ENCODE measurements at regions not wholly inside any gene's neighbourhood (a gene's known extent, or its start where the extent isn't known, plus 50 kb on each side); places are given as distances from the start of the nearest gene placed in this dataset.

GRCh38 chr14:104253223-104253822 is 114.9 kb downstream of the KIF26A start:
- Histone ChIP-seq H3K14ac (ENCODE audit: low read length) (no peak overlapping the region), H3K4ac (ENCODE audit: low read depth, low read length) (no peak overlapping the region), H3K23ac (ENCODE audit: low read length) (no peak overlapping the region), H3K36me3 (ENCODE audit: control insufficient read depth in 1 of 2, insufficient read depth in 2 of 2, low read length in 2 of 2) (no peaks in the 10 kb centered on the region), H2AK5ac (ENCODE audit: low read length) (no peak overlapping the region), H3K4me2 (ENCODE audit: low read length) (no peak overlapping the region), H4K12ac (ENCODE audit: low read depth, low read length) (no peak overlapping the region), H3K9me3 (ENCODE audit: insufficient read depth, low read depth, low read length) (no peaks in the 10 kb centered on the region), H4K8ac (ENCODE audit: low read depth, low read length) (no peak overlapping the region), H2AFZ (ENCODE audit: insufficient read depth, low read length, poor library complexity) (no peak overlapping the region), H3K9ac (ENCODE audit: low read length) (no peak overlapping the region), H3K27ac (ENCODE audit: low read depth, low read length) (no peak overlapping the region), H3K27me3 (ENCODE audit: insufficient read depth, low read length) (no peaks in the 10 kb centered on the region), H2BK5ac (ENCODE audit: low read depth, low read length, poor library complexity) (no peak overlapping the region), H2BK12ac (ENCODE audit: low read length) (no peak overlapping the region), H4K91ac (ENCODE audit: low read depth, low read length) (no peak overlapping the region), H2BK120ac (ENCODE audit: insufficient read depth, low read length, poor library complexity) (no peak overlapping the region), H3K79me2 (ENCODE audit: control insufficient read depth, insufficient read depth, low read length, poor library complexity) (no peaks in the 10 kb centered on the region), H3K4me1 (ENCODE audit: control insufficient read depth in 1 of 2, insufficient read depth in 2 of 2, low read length in 2 of 2) (no peaks in the 10 kb centered on the region), H3K4me3 (ENCODE audit: low read depth, low read length) (no peak overlapping the region), H3K18ac (ENCODE audit: low read length) (no peak overlapping the region), H3K79me1 (ENCODE audit: low read length) (no peaks in the 10 kb centered on the region)
- WGBS (ENCODE audit: extremely low coverage, insufficient coverage, insufficient read length): no CpG with 5 or more reads among the region's 19 CpGs
- no peak for DNase-seq

GRCh38 chr14:104253901-104254353 is 115.5 kb downstream of the KIF26A start:
- Histone ChIP-seq H3K23ac (ENCODE audit: low read length) (no peak overlapping the region), H4K12ac (ENCODE audit: low read depth, low read length) (no peak overlapping the region), H2BK12ac (ENCODE audit: low read length) (no peak overlapping the region), H3K27ac (ENCODE audit: low read depth, low read length) (no peak overlapping the region), H4K8ac (ENCODE audit: low read depth, low read length) (no peak overlapping the region), H2AK5ac (ENCODE audit: low read length) (no peak overlapping the region), H2BK120ac (ENCODE audit: insufficient read depth, low read length, poor library complexity) (no peak overlapping the region), H3K9ac (ENCODE audit: low read length) (no peak overlapping the region), H3K9me3 (ENCODE audit: insufficient read depth, low read depth, low read length) (no peaks in the 10 kb centered on the region), H3K14ac (ENCODE audit: low read length) (no peak overlapping the region), H3K36me3 (ENCODE audit: control insufficient read depth in 1 of 2, insufficient read depth in 2 of 2, low read length in 2 of 2) (no peaks in the 10 kb centered on the region), H3K4me2 (ENCODE audit: low read length) (no peak overlapping the region), H3K4me3 (ENCODE audit: low read depth, low read length) (no peak overlapping the region), H4K91ac (ENCODE audit: low read depth, low read length) (no peak overlapping the region), H3K4me1 (ENCODE audit: control insufficient read depth in 1 of 2, insufficient read depth in 2 of 2, low read length in 2 of 2) (no peaks in the 10 kb centered on the region), H3K27me3 (ENCODE audit: insufficient read depth, low read length) (no peaks in the 10 kb centered on the region), H3K79me2 (ENCODE audit: control insufficient read depth, insufficient read depth, low read length, poor library complexity) (no peaks in the 10 kb centered on the region), H3K79me1 (ENCODE audit: low read length) (no peaks in the 10 kb centered on the region), H2BK5ac (ENCODE audit: low read depth, low read length, poor library complexity) (no peak overlapping the region), H3K18ac (ENCODE audit: low read length) (no peak overlapping the region), H3K4ac (ENCODE audit: low read depth, low read length) (no peak overlapping the region), H2AFZ (ENCODE audit: insufficient read depth, low read length, poor library complexity) (no peak overlapping the region)
- no peak for DNase-seq
- WGBS (ENCODE audit: extremely low coverage, insufficient coverage, insufficient read length): no CpG with 5 or more reads among the region's 16 CpGs

GRCh38 chr14:104254735-104255400 is 116.5 kb downstream of the KIF26A start:
- H3K4me1 ChIP-seq (ENCODE audit: control insufficient read depth in 1 of 2, insufficient read depth in 2 of 2, low read length in 2 of 2): no peaks in the 10 kb centered on the region
- DNase-seq: no peak
- no CpG with 5 or more reads among the region's 13 CpGs for WGBS (ENCODE audit: extremely low coverage, insufficient coverage, insufficient read length)
- H3K27me3 ChIP-seq (ENCODE audit: insufficient read depth, low read length): no peaks in the 10 kb centered on the region
- H3K79me1 ChIP-seq (ENCODE audit: low read length): no peaks in the 10 kb centered on the region
- no peak overlapping the region for H4K8ac ChIP-seq (ENCODE audit: low read depth, low read length)
- no peaks in the 10 kb centered on the region for H3K79me2 ChIP-seq (ENCODE audit: control insufficient read depth, insufficient read depth, low read length, poor library complexity)
- no peak overlapping the region for H3K9ac ChIP-seq (ENCODE audit: low read length)
- H3K4ac ChIP-seq (ENCODE audit: low read depth, low read length): no peak overlapping the region
- no peak overlapping the region for H2BK5ac ChIP-seq (ENCODE audit: low read depth, low read length, poor library complexity)
- H2BK12ac ChIP-seq (ENCODE audit: low read length): no peak overlapping the region
- H2BK120ac ChIP-seq (ENCODE audit: insufficient read depth, low read length, poor library complexity): no peak overlapping the region
- no peak overlapping the region for H2AFZ ChIP-seq (ENCODE audit: insufficient read depth, low read length, poor library complexity)
- no peak overlapping the region for H3K14ac ChIP-seq (ENCODE audit: low read length)
- no peak overlapping the region for H3K23ac ChIP-seq (ENCODE audit: low read length)
- H3K4me2 ChIP-seq (ENCODE audit: low read length): no peak overlapping the region
- H3K27ac ChIP-seq (ENCODE audit: low read depth, low read length): no peak overlapping the region
- no peak overlapping the region for H4K12ac ChIP-seq (ENCODE audit: low read depth, low read length)
- no peak overlapping the region for H2AK5ac ChIP-seq (ENCODE audit: low read length)
- no peak overlapping the region for H4K91ac ChIP-seq (ENCODE audit: low read depth, low read length)
- H3K9me3 ChIP-seq (ENCODE audit: insufficient read depth, low read depth, low read length): no peaks in the 10 kb centered on the region
- H3K36me3 ChIP-seq (ENCODE audit: control insufficient read depth in 1 of 2, insufficient read depth in 2 of 2, low read length in 2 of 2): no peaks in the 10 kb centered on the region
- H3K4me3 ChIP-seq (ENCODE audit: low read depth, low read length): no peak overlapping the region
- no peak overlapping the region for H3K18ac ChIP-seq (ENCODE audit: low read length)

- Histone ChIP-seq H2AFZ (ENCODE audit: insufficient read depth, low read length, poor library complexity) (no peak overlapping the region), H3K9ac (ENCODE audit: low read length) (no peak overlapping the region), H3K14ac (ENCODE audit: low read length) (no peak overlapping the region), H4K91ac (ENCODE audit: low read depth, low read length) (no peak overlapping the region), H3K4me3 (ENCODE audit: low read depth, low read length) (no peak overlapping the region), H2BK5ac (ENCODE audit: low read depth, low read length, poor library complexity) (no peak overlapping the region), H2AK5ac (ENCODE audit: low read length) (no peak overlapping the region), H3K4me1 (ENCODE audit: control insufficient read depth in 1 of 2, insufficient read depth in 2 of 2, low read length in 2 of 2) (no peaks in the 10 kb centered on the region), H3K23ac (ENCODE audit: low read length) (no peak overlapping the region), H3K18ac (ENCODE audit: low read length) (no peak overlapping the region), H3K4me2 (ENCODE audit: low read length) (no peak overlapping the region), H3K4ac (ENCODE audit: low read depth, low read length) (no peak overlapping the region), H3K27ac (ENCODE audit: low read depth, low read length) (no peak overlapping the region), H3K79me2 (ENCODE audit: control insufficient read depth, insufficient read depth, low read length, poor library complexity) (no peaks in the 10 kb centered on the region), H4K12ac (ENCODE audit: low read depth, low read length) (no peak overlapping the region), H3K36me3 (ENCODE audit: control insufficient read depth in 1 of 2, insufficient read depth in 2 of 2, low read length in 2 of 2) (no peaks in the 10 kb centered on the region), H2BK12ac (ENCODE audit: low read length) (no peak overlapping the region), H4K8ac (ENCODE audit: low read depth, low read length) (no peak overlapping the region), H3K9me3 (ENCODE audit: insufficient read depth, low read depth, low read length) (no peaks in the 10 kb centered on the region), H3K79me1 (ENCODE audit: low read length) (no peaks in the 10 kb centered on the region), H3K27me3 (ENCODE audit: insufficient read depth, low read length) (no peaks in the 10 kb centered on the region), H2BK120ac (ENCODE audit: insufficient read depth, low read length, poor library complexity) (no peak overlapping the region)
- no CpG with 5 or more reads among the region's 2 CpGs for WGBS (ENCODE audit: extremely low coverage, insufficient coverage, insufficient read length)
- no peak for DNase-seq
Observed at GRCh38 chr14:104256025-104256424, 117.6 kb downstream of the KIF26A start.
